ENCODE measurements at regions not wholly inside any gene's neighbourhood (a gene's known extent, or its start where the extent isn't known, plus 50 kb on each side); places are given as distances from the start of the nearest gene placed in this dataset.
"Not testable (repeated sequence)": the region's sequence is repeated elsewhere in the genome, so short reads cannot be mapped to it uniquely, and the experiment has no call there.

GRCh38 chr17:56690441-56691291 is 97.2 kb downstream of the NOG start:
- DNase-seq = peak; percentile 5

- DNase-seq = no peak
Measured at GRCh38 chr17:56694825-56695224, 101.3 kb downstream of the NOG start.

GRCh38 chr17:56697190-56697589 is 103.7 kb downstream of the NOG start:
- no peak for DNase-seq

- DNase-seq = peak; percentile 50
Measured at GRCh38 chr17:56699186-56699894, 105.8 kb downstream of the NOG start.

GRCh38 chr17:56700919-56701420 is 107.5 kb downstream of the NOG start:
- no peak for DNase-seq

GRCh38 chr17:56707312-56708219 is 114.1 kb downstream of the NOG start:
- DNase-seq = no peak

GRCh38 chr17:56708220-56708558 is 114.7 kb downstream of the NOG start:
- DNase-seq = no peak

GRCh38 chr17:56708670-56709410 is 115.3 kb downstream of the NOG start:
- DNase-seq = no peak

- no peak for DNase-seq
Measured at GRCh38 chr17:56710986-56711385, 117.5 kb downstream of the NOG start.

- peak; percentile 79 for DNase-seq
Measured at GRCh38 chr17:56715613-56716357, 117.9 kb downstream of the C17orf67 start.

- no peak for DNase-seq
Measured at GRCh38 chr17:56717471-56717870, 116.2 kb downstream of the C17orf67 start.

GRCh38 chr17:56718515-56718914 is 115.2 kb downstream of the C17orf67 start:
- DNase-seq = no peak

GRCh38 chr17:56723421-56723820 is 110.3 kb downstream of the C17orf67 start:
- DNase-seq = no peak

- no peak for DNase-seq
Measured at GRCh38 chr17:56724664-56725063, 109.1 kb downstream of the C17orf67 start.

- DNase-seq = no peak
Measured at GRCh38 chr17:56725144-56725543, 108.6 kb downstream of the C17orf67 start.

- no peak for DNase-seq
Measured at GRCh38 chr17:56727876-56728617, 105.7 kb downstream of the C17orf67 start.

GRCh38 chr17:56731096-56731495 is 102.6 kb downstream of the C17orf67 start:
- DNase-seq = not testable (repeated sequence)

GRCh38 chr17:56733833-56734232 is 99.9 kb downstream of the C17orf67 start:
- DNase-seq = no peak

- no peak for DNase-seq
Measured at GRCh38 chr17:56735842-56736241, 97.9 kb downstream of the C17orf67 start.

- no peak for DNase-seq
Measured at GRCh38 chr17:56737421-56738161, 96.1 kb downstream of the C17orf67 start.

Data from NCI-H69 (cell line).